ENCODE measurements at regions not wholly inside any gene's neighbourhood (a gene's known extent, or its start where the extent isn't known, plus 50 kb on each side); places are given as distances from the start of the nearest gene placed in this dataset.

DNA sequence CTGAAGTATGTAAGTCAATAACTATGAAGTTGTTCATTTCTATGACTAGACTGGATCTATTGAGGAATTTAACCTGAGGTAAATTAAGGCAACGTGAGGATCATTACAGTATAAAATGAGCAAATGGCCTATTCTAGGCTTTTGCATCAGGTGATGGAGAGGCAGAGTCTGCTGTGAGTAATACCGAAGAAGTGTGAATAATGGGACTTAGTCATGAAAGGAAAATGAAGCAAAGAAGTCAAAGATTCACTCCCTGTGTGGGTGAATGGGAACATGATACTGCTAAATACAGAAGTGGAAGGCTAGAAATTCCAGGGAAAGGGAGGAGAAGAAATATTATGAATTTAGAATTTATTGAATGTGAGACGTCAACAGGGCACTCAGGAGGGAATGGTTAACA lies 774.1 kb downstream of the LIG4 start:
- TF ChIP-seq EZH2 (IDR thresholded peaks at IDR 0.05; ENCODE audit: borderline replicate concordance, low read length) = no peak
- TF ChIP-seq, protein P1, sequence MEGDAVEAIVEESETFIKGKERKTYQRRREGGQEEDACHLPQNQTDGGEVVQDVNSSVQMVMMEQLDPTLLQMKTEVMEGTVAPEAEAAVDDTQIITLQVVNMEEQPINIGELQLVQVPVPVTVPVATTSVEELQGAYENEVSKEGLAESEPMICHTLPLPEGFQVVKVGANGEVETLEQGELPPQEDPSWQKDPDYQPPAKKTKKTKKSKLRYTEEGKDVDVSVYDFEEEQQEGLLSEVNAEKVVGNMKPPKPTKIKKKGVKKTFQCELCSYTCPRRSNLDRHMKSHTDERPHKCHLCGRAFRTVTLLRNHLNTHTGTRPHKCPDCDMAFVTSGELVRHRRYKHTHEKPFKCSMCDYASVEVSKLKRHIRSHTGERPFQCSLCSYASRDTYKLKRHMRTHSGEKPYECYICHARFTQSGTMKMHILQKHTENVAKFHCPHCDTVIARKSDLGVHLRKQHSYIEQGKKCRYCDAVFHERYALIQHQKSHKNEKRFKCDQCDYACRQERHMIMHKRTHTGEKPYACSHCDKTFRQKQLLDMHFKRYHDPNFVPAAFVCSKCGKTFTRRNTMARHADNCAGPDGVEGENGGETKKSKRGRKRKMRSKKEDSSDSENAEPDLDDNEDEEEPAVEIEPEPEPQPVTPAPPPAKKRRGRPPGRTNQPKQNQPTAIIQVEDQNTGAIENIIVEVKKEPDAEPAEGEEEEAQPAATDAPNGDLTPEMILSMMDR (conservative IDR thresholded peaks at IDR 0.05 in 1 of 2, IDR thresholded peaks at IDR 0.05 in 1 of 2; ENCODE audit: extremely low read depth in 1 of 2, insufficient read depth in 1 of 2, low read depth in 1 of 2, low read length in 2 of 2) = no peak
